ENCODE measurements at regions not wholly inside any gene's neighbourhood (a gene's known extent, or its start where the extent isn't known, plus 50 kb on each side); places are given as distances from the start of the nearest gene placed in this dataset.
A peak's percentile ranks its signal among the peaks of the same experiment; 100 is the strongest.
"Not testable (repeated sequence)": the region's sequence is repeated elsewhere in the genome, so short reads cannot be mapped to it uniquely, and the experiment has no call there.

DNA sequence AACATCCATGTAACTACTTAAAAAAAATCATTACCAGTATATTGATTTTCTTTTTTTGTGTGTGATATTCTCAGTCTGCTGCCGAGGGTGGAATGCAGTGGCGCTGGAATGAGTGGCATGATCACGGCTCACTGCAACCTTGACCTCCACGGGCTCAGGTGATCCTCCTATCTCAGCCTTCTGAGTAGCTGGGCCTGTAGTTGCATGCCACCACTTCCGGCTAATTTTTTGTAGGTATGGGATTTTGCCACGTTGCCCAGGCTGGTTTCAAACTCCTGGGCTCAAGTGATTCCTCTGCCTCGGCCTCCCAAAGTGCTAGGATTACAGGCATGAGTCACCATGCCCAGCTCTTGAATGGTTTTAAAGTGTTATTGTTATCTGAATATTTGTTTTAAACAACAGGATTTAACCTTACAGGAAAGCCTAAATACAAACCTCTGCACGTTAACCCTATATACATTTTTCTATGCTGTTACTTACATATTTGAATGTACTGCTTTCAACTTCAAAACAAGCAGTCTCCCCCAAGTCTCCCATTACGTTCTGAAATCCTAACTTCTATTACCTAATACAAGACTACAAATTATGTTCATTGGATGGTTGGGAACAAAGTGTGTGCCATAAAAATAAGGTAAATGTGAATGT, 61.7 kb downstream of the KPNA2 start:
- DNase-seq, result no peak

DNA sequence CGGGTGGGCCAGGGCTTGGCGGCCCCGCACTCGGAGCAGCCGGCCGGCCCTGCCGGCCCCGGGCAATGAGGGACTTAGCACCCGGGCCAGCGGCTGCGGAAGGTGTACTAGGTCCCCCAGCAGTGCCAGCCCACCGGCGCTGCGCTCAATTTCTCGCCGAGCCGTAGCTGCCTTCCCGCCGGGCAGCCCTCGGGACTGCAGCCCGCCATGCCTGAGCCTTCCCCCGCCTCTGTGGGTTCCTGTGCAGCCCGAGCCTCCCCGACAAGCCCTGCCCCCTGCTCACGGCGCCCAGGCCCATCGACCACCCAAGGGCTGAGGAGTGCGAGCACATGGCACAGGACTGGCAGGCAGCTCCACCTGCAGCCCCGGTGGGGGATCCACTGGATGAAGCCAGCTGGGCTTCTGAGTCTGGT, 63.8 kb downstream of the KPNA2 start:
- DNase-seq, result not testable (repeated sequence)

DNA sequence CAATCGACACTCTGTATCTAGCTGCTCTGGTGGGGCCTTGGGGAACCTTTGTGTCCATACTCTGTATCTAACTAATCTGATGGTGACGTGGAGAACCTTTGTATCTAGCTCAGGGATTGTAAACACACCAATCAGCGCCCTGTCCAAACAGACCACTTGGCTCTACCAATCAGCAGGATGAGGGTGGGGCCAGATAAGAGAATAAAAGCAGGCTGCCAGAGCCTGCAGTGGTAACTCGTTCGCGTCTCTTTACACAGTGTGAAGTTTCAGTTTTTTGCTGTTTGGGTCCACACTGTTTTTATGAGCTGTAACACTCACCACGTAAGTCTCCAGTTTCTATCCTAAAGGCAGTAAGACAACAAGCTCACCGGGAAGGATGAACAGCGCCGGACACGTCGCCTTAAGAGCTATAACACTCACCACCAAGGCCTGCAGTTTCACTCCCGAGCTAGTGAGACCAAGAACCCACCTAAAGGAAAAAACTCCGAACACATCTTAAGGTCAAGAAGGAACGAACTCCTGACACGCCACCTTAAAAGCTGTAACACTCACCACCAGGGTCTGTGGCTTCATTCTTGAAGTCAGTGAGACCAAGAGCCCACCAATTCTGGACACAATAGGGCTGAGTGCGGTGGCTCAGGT, 64.6 kb downstream of the KPNA2 start:
- DNase-seq, result no peak

DNA sequence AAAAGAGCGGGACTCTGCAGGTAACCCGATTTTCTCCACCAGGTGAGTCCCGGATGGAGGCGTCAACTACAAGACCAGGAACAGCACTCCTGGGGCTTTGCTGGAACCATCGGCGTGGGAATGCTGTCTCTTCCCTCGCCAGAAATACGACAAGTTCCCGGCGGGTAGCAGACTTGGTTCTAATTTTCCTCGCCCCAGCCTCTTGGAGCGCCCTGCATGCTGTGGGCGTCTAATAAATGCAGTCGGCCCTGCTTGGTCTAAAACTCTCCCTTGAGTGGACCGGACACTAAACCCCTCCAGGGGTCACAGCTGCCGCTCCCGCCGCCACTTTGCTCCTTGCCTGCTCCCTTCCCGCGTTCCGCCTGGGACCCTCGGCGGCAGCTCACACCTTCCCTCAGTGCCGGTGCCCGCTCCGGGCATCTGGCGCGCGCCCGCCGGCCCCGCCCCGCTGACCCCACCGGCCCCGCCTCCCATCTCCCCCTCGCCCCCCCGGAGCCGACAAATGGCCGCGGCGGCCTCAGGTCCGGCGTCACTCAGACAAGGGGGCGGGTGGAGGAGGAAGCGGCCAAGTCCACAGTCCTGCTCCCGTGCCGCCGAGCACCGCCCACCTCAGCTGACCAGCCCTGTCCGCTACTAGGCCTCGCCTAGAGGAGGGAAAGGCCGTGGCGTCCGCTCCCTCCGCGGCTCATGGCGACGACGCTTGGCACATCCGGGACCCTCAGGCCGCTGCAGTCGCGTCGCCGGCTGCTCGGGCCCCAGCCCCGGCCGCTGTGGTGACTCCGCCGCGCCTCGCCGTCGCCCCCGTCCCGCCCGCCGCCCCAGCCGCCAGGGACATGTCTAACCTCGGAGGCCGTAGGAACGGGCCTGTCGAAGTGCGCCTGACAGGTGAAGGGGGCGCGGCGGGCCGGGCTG, 65.8 kb downstream of the KPNA2 start:
- peak; percentile 24 for DNase-seq

DNA sequence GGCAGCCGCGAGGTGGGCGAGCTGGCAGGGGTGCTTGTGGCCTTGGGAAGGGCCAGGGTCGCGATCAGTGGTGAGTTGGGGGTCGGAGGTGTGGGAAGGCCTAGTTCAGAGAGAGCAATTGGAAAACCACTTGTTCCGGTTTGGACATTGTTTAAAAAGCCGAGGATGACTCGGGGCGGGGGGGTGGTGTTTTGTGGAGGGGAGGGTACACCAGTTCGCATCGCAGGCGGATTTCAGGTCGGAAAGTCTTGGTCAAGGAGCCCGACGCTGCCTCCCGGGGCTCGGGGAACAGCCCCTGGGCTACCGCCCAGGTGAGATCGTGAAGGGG, 66.4 kb downstream of the KPNA2 start:
- no peak for DNase-seq

DNA sequence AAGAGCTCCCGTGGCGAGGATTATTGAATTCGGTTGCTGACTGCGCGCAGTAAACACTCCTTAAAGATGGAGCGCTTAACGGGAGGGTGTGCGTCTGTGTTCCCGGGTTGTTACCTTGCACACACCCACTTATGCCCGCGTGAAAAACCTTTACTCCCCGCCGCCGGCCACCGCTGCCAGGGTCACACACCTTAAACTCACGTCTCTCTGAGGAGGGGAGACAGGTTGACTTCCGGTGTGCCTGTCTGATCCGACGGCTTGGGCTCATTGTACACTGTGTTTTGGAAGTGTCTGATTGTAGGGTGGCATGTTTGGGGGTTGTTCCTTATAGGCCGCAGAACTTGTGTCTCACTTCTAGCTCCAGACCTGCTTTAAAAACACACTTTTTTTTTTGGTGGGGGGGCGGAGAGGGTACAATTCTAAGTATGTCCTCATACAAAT, 66.8 kb downstream of the KPNA2 start:
- peak; percentile 4 for DNase-seq

DNA sequence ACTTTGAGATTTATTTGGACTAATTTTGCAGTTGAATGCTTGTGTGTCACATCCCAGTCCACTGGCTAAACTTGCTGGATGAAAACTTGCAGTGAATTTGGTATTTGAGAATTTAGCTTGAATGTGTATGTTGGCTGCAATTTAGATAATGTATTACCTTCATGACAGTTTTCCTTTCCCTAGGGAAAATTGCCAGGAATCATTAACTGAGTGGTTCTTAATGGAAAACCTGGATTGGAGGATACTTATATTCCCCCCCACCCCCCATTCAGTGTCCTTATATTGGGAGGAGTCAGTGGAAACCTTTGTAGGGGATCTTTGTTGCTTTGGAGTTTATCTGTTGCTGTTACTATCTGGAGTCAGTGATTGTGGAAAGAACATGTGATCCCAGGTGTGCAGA, 67.6 kb downstream of the KPNA2 start:
- DNase-seq, result no peak

DNA sequence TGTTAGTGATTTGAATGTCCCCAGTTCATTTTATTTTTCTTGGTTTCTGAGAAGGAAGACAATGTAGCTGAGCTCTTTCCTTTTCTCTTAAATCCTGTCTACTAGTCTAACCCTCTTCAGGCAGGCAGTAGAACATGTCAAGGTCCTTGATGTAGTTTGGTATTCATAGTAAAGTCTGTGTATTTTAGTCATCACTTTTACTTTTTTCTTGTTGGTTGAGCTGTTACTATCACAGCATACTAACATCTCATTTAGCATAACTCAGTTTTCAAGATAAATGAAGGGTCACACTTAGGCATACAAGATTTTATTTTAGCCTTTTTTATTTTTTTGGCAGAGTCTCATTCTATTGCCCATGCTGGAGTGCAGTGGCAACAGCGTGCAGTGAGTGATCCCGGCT, 70.5 kb downstream of the KPNA2 start:
- no peak for DNase-seq

DNA sequence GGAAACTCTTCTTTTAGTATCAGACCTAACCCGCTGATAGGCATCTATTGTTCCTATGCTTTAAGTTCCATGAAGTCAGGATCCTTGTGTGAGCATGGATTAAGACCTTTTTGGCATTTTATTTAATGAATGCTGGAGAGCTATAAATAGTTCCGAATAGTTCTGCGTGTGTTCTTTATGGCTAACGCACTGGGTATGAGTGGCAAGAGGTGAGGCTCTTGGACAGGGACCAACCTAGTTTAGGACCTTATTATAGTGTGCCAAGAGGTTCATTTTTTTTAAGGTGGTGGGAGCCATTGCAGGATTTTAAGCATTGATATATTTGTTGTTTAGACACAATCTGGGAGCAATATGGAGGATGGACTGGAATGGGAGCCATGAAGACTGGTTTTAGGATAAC, 71.8 kb downstream of the KPNA2 start:
- DNase-seq, result no peak

DNA sequence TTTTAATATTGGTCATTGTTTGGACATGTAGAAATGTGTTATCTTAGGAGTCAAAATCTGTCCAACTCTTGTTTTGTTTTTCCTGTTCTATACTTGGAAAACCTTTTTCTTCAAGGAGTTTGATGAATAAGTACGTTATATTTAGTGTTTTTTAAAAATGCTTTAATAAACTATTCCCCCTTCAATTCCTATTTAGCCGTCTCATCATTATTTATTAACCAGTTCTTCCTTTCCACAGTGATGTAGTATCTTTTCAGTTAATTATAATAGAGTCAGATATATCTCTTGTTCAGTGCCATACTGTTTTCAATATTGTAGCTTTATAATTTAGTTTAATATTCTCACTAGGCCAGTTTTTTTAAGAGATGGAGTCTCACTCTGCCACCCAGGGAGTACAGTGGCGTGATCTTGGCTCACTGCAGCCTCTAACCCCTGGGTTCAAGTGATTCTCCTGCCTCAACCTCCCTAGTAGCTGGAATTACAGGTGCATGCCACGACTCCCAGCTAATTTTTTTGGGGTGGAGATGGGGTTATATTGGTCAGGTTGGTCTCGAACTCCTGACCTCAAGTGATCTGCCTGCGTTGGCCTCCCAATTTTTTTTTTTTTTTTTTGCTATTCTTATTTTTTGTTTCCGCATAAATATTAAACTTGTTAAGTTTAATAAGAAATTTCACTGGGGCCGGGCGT, 72.9 kb downstream of the KPNA2 start:
- DNase-seq, result no peak

DNA sequence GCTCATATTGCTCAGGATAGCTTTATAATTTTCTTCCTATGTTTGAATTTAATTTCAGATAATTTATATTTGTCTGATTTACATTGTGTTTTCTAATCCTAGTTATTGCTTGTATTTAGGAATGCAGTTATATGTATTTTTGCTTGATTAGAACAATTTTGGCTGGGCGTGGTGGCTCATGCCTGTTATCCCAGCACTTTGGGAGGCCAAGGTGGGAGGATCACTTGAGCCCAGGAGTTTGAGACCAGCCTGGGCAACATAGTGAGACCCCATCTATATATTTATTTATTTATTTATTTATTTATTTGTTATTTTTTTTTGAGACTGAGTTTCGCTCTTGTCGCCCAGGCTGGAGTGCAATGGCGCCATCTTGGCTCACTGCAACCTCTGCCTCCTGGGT, 73.9 kb downstream of the KPNA2 start:
- DNase-seq, result not testable (repeated sequence)

DNA sequence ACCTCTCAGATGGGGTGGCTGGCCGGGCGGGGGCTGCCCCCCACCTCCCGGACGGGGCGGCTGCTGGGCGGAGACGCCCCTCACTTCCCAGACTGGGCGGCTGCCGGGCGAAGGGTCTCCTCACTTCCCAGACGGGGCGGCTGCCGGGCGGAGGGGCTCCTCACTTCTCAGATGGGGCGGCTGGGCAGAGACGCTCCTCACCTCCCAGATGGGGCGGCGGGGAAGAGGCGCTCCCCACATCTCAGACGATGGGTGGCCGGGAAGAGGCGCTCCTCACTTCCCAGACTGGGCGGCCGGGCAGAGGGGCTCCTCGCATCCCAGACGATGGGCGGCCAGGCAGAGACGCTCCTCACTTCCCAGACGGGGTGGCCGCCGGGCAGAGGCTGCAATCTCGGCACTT, 80.7 kb downstream of the KPNA2 start:
- DNase-seq, result not testable (repeated sequence)

DNA sequence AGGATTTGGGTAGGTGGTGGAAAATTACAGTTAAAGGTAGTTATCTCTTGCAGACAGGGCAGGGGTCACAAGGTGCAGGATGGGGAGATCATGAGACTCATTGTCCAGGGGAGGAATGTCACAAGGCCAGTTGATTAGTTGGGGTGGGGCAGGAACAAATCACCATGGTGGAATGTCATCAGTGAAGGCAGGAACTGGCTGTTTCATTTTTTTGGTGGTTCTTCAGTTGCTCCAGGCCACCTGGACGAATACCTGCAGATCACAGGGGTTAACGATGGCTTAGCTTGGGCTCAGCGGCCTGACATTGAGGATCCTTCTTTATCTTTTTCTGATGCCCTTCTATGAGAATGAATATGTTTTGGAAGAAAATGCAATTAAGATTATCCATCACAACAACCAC, 87.1 kb downstream of the KPNA2 start:
- DNase-seq, result no peak

DNA sequence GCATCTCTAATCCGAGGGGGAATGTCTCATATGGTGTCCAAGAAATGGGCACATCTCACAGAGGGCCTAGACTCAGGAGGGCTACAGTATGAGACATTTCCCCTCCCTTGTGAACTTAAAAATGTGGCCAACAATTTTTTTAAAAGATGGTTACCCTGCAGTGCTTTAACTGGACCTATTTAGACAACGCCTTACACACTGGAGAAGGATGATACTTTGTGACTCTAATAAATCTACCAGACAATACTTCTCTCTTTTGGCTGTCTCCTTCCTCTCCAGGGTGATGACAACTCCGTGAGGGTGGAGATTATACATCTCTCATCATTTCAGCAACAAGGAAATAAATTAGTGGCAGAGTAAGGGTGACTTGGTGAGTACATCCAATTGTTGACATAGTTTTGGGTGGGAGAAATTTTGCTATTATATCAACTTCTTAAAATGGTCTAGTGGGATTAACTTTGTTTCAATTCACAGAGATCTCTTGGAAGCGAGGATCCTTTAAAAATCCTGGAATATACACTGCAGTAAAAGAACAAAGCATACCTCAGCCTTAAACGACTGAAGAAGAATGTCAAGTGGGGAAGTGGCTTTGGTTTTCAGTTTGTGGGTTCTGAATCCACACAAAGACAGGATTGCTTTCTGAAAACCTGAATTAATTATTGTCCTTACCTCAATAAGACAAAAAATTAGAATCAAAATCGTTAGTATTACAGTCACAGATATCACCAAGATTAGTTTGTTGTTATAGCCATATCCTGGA, 89.8 kb downstream of the KPNA2 start:
- DNase-seq, result no peak

DNA sequence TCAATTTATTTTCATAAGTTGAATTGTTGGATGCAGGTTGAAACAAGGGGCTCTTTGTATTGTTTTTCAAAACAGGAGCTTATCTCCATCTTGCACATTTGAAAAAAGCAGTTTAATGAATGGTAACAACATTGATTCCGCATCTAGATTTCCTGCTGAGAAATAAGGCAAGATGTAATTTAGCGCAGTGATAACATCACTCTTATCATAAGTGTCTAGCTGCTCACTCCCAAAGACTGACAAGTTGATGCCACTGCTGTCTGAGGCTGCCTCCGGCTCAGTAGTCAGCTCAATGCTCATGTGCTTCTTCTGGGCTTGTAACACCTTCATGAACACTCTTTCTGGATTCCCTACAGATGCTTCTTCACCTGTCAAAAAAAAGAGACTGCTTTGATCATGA, 92.4 kb downstream of the KPNA2 start:
- DNase-seq, result no peak

DNA sequence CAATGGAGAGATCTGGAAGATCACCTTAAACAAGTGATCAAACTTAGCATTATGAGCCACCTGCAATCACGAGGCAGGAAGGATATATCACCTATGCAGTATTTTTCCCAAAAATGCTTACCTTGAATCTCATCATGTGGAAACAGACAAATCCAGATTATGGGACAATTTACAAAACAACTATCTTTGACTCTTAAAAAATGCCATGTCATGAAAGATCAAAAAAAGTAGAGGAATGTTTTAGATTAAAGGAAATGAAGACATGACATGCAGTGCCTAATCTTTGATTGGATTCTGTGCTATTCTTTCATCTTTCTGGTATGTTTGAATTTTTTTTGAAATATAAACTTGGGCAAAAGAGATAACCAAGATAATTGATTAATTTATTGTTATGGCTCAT, 95.9 kb downstream of the KPNA2 start:
- no peak for DNase-seq

DNA sequence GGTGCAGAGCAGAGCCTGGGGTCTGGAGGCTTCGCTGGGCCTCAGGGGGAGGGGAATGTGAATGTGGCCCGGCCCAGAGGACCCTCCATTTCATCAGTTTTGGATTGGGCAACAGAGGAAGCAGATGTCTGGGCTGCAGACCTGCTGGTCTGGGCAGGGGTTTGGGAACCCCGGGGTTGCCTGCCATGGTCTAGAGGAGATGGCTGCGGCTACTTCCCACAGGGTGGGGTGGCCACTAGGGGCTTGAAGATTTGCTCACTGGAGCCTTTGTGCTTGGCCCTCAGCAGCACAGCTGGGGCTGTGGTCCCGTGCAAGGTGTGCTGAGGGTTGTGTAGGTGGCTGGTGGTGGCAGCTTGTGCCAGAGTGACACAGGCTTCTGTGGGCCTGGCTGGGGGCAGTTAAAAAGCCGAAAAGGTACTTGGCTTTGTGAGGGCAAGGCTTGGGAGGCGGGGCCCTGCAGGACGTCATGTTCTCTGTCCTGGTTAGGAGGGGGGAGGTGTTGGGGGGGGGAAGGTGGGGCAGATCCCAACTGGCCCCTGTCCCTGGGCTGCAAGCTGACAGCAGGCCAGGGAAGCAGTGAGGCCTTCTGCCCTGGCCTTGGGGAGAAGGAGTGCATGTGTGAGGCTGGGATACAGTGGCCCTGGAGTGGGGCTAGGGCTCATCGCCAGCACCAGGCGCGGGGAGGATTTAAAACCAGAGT, 98.0 kb downstream of the KPNA2 start:
- no peak for DNase-seq

DNA sequence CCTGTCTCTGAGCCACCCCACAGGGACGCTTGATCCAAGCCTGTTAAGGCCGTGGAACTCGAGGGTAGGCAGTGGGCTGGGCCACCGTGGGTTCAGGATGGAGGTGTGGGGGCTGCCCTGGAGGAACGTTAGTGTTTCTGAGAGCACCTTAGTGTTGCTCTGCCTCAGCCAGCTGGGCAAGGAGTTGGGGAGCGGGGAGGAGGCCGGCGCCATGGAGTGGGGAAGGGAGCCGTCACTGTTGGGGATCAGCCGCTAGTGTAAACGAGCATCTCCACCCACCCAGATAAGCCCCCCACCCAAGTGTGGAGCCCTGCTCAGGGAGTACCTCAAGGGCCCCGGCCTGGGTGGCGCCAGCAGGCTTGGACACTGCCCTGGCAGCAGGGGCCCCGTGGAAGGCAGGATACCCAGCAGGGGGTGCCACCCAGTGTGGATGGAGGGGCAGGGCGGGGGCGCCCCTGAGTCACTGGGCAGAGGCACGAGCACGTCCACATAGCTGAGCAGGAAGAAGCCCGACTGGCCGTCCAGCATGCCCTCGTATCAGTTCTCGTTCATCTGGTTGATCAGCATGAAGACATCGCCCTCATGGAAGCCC, 98.6 kb downstream of the KPNA2 start:
- no peak for DNase-seq

DNA sequence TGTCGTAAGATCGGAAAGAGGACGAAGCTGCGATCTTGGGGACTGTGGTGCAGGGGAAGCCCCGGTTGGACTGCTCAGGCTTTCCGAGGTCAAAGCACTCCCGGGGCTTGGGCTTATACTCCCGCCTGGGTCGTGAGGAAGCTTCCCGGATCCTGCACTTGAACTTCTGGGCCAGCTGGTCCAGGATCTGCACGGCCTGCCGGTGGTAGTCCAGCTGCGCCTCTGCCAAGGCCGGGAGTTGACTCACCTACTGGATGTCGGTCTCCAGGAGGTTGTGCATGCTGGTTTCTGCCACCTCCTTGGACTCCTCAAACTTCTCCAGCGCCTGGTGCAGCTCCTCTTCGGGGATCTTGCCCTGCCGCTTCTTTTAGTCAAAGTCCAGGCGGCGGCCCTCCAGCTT, 99.2 kb downstream of the KPNA2 start:
- no peak for DNase-seq

DNA sequence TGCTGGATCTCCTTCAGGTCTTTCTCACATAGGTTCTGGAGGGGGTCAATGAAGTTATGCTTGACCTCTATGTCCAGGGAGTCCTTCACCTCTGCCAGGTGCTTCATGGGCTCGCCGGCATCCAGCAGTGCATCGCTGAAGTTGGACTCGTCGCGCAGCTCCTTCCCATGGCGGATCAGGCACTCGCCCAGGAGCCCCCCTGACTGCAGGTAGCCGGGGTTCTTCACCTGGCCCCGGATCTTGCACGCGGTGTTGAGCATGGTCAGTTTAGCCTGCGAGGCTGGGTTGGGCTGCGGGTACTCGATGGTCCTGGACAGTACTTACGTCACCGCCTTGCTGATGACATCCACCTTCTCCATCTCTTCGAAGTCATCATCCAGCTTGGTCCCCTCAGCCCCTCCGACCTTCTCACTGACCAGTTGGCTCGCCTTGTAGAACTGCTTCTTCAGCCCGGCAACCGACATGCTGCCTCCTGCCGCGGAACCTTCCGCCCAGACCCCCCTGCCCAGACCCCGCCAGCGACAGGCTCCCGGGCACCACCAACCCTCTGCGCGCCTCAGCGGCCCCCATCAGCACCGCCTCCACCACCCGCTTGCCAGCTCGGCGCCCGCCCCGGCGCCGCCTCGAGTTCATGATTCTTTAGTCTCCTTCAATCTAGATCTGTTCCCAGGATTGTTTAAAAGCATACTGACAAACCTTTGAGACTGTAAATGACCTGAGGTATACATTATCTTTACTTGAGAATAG, 99.8 kb downstream of the KPNA2 start:
- DNase-seq, result no peak

DNA sequence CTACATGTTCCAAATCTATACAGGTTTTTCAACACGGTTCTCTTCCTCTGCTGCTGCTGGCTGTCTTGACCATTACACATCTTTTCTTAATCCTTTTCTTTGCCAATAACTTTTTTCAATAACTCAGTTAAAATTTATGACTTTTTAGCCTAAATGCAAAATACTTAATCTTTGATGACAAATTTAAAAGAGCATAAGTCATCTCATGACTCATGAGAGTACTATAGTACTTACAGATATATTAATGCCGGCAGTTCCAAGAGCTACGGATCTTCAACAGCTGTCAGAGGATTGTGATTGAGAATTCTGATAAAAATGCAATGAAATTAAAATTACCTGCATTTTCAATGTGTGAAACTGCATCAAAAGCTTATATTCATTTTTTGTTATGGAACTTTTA, 105.5 kb downstream of the KPNA2 start:
- no peak for DNase-seq
